K562 (cell line): ENCODE measurements at regions not wholly inside any gene's neighbourhood (a gene's known extent, or its start where the extent isn't known, plus 50 kb on each side); places are given as distances from the start of the nearest gene placed in this dataset.

Experiments
- ATAC-seq: fragments of 200-7000 bp; cut with Tn5 transposase; 3 replicates; pipeline ENCODE4 v1.9.1; 2020; ENCODE audit warnings: moderate library complexity
- BruUV-seq: library from RNA; stranded (reverse); fragments of 400-500 nt; replicated peaks from 2 replicates; lab custom pipeline; 2021; lab: Mats Ljungman, UMichigan
- CTCF ChIA-PET: fragments of 300-600 bp; formaldehyde crosslinking; extraction: SDS; loops from one replicate; lab custom pipeline; 2021; ENCODE audit warnings: low intra/inter-chr PET ratio; lab: Yijun Ruan, JAX
- POLR2A ChIA-PET: fragments of 300-600, 350-650 bp; sonication (Branson Sonifier 250); formaldehyde crosslinking; extraction: SDS; loops from one replicate; lab custom pipeline; 2021; ENCODE audit warnings: antibody characterized with exemption, inconsistent platforms; lab: Yijun Ruan, JAX
- DNase-seq, 4 experiments: peaks; one replicate each; pipeline versions ENCODE4 v3.0.0 to v3.0.0-alpha.2; 2011 to 2018; ENCODE audit warnings: low spot score in 3 of 4, mixed read lengths in 3 of 4; ENCODE audit errors: extremely low read depth in 1 of 4
- FAIRE-seq: peaks from 2 replicates; lab custom pipeline; 2011; peaks lifted over from hg19 to GRCh38; lab: Jason Lieb, UNC
- H2AFZ ChIP-seq: 2 replicates; pipeline ENCODE4 v1.6.0; 2011; ENCODE audit warnings: low read depth, low read length, control low read depth, inconsistent platforms
- H3K27ac ChIP-seq: fragments of 200-600 bp; 3 replicates; pipeline ENCODE4 v1.8.0; 2011; ENCODE audit warnings: low read depth, mild to moderate bottlenecking, control low read depth, inconsistent platforms, low read length, moderate library complexity, mixed read lengths; ENCODE audit errors: extremely low read depth
- H3K27me3 ChIP-seq, 2 experiments: fragments of 300-600 bp in 1 of 2; 2 replicates in 1 of 2; 3 replicates in 1 of 2; pipeline versions ENCODE4 v1.6.0 to v1.8.0; 2011; ENCODE audit warnings: inconsistent platforms in 2 of 2, low read length in 2 of 2, mild to moderate bottlenecking in 1 of 2, mixed read lengths in 1 of 2, moderate library complexity in 1 of 2; ENCODE audit not compliant: control insufficient read depth in 2 of 2, insufficient read depth in 2 of 2
- H3K36me3 ChIP-seq: fragments of 300-600 bp; 3 replicates; pipeline ENCODE4 v1.8.0; 2011; ENCODE audit warnings: mild to moderate bottlenecking, low read length, inconsistent platforms; ENCODE audit not compliant: control insufficient read depth, insufficient read depth
- H3K4me1 ChIP-seq, 2 experiments: fragments of 200-600 bp in 1 of 2; replicated peaks in 1 of 2; 2 replicates in 1 of 2; 3 replicates in 1 of 2; pipeline versions ENCODE4 v1.5.1 to v1.8.0; 2011; ENCODE audit warnings: inconsistent platforms in 2 of 2, low read length in 2 of 2, mild to moderate bottlenecking in 1 of 2, mixed read lengths in 1 of 2, moderate library complexity in 1 of 2; ENCODE audit not compliant: control insufficient read depth in 2 of 2, insufficient read depth in 2 of 2
- H3K4me2 ChIP-seq: 2 replicates; pipeline ENCODE4 v1.6.1; 2011; ENCODE audit warnings: low read length, control low read depth, inconsistent platforms, mixed read lengths; ENCODE audit not compliant: insufficient read depth
- H3K4me3 ChIP-seq: fragments of 200-600 bp; sonication (generic), shearing (Covaris generic); 2 replicates; pipeline ENCODE4 v1.5.1; 2016; ENCODE audit warnings: control low read depth, inconsistent platforms
- H3K79me2 ChIP-seq: fragments of 200-600 bp; 3 replicates; pipeline ENCODE4 v1.8.0; 2011; ENCODE audit warnings: low read length, inconsistent platforms; ENCODE audit not compliant: control insufficient read depth, insufficient read depth
- H3K9ac ChIP-seq, 2 experiments: 2 replicates each; pipeline versions ENCODE4 v1.6.0 to v1.6.1; 2011; ENCODE audit warnings: low read depth in 2 of 2, low read length in 2 of 2, control low read depth in 1 of 2, inconsistent platforms in 1 of 2, mild to moderate bottlenecking in 1 of 2, mixed read lengths in 1 of 2; ENCODE audit not compliant: insufficient read depth in 1 of 2
- H3K9me1 ChIP-seq: one replicate; pipeline ENCODE4 v1.6.0; 2011; ENCODE audit warnings: inconsistent platforms, mild to moderate bottlenecking, low read length, moderate library complexity; ENCODE audit not compliant: control insufficient read depth, insufficient read depth
- H3K9me3 ChIP-seq: replicated peaks from 2 replicates; pipeline ENCODE4 v1.5.1; 2011; ENCODE audit warnings: low read depth, low read length, inconsistent platforms; ENCODE audit not compliant: control insufficient read depth, insufficient read depth
- H4K20me1 ChIP-seq: replicated peaks from 2 replicates; pipeline ENCODE4 v1.6.1; 2011; ENCODE audit warnings: low read length, inconsistent platforms, mixed read lengths; ENCODE audit not compliant: control insufficient read depth, insufficient read depth
- RBM25 ChIP-seq: fragments of 200-400 bp; formaldehyde crosslinking; IDR thresholded peaks from 2 replicates; pipeline ENCODE4 v1.6.1; 2018; ENCODE audit warnings: low read length, low read depth, moderate library complexity; ENCODE audit not compliant: severe bottlenecking
- ZNF175 ChIP-seq: fragments of 200-800 bp; sonication (Bioruptor generic); IDR thresholded peaks from 2 replicates; pipeline ENCODE4 v1.6.1; 2016; ENCODE audit warnings: low read depth, mild to moderate bottlenecking, missing genetic modification characterization, missing compliant biosample characterization
- WGBS: fragments of 100-300 bp; shearing (Covaris generic); methylation state at CpG from one replicate; pipeline ENCODE4 v1.1.6; 2016; ENCODE audit warnings: low coverage, mixed read lengths; ENCODE audit not compliant: insufficient coverage; ENCODE audit errors: missing lambda C conversion rate; 5-methylcytosine and 5-hydroxymethylcytosine counted together
- in situ Hi-C: fragments of 300-500 bp; cut with MboI; formaldehyde crosslinking; loops from 4 replicates; pipeline ENCODE4 v1.15.0; 2018; ENCODE audit warnings: inconsistent platforms, mixed read lengths
- intact Hi-C: fragments of 100-400 bp; cut with micrococcal nuclease; formaldehyde crosslinking; loops from 2 replicates; pipeline ENCODE4 v1.14.2; 2022
- TF ChIP-seq, protein P1 (sequence below), 2 experiments: fragments of 450-650 bp; IDR thresholded peaks; 2 replicates each; pipeline ENCODE4 v1.6.1; 2016; ENCODE audit warnings: mild to moderate bottlenecking in 2 of 2, borderline replicate concordance in 1 of 2, low read depth in 1 of 2, moderate library complexity in 1 of 2

DNA sequence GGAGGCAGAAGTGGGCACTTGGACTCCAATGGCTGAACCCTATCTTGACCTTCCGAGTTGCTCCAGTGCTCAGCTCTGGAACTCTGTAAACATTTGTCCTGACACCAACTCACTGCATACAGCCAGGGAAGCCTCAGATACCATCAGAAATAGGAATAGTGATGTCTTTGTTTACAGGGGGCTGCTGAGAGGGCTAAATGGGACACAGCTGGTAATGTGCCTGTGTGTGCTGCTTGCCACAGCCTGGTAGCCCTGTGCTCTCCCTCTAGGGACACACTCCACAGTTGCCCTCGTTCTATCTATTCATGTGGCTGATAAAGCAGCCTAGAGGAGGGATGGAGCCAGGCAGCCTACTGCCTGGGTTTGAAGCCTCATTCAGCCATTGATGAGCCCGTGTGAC is 559.8 kb downstream of the MIAT start:
- H3K9me3 ChIP-seq: no peaks in the 10 kb centered on the region
- intact Hi-C loops (no loop called here), in situ Hi-C loops (no loop called here)
- no peaks in the 10 kb centered on the region; the same call in 1 of the 2 replicates for H4K20me1 ChIP-seq
- no peaks in the 10 kb centered on the region for H3K36me3 ChIP-seq
- H3K4me3 ChIP-seq: no peak overlapping the region
- WGBS: 0% methylated on average over 3 of the region's 3 CpGs
- TF ChIP-seq ZNF175 (no peak), RBM25 (peak; percentile 25)
- H3K27me3 ChIP-seq: 0 out of 5 replicates have a peak, but pooled peaks cover 0 to 8% of the 10 kb centered on the region in 2 experiments
- ATAC-seq: no peak
- no peak for FAIRE-seq
- ChIA-PET CTCF (no interaction called here), POLR2A (no interaction called here)
- BruUV-seq: no TSS peak
- no peaks in the 10 kb centered on the region for H3K79me2 ChIP-seq
- H3K4me2 ChIP-seq: no peak overlapping the region
- no peak overlapping the region for H3K9ac ChIP-seq
- DNase-seq: no peak
- H3K4me1 ChIP-seq: no peaks in the 10 kb centered on the region
- H2AFZ ChIP-seq: no peak overlapping the region
- no peaks in the 10 kb centered on the region for H3K9me1 ChIP-seq
- no peak overlapping the region for H3K27ac ChIP-seq

DNA sequence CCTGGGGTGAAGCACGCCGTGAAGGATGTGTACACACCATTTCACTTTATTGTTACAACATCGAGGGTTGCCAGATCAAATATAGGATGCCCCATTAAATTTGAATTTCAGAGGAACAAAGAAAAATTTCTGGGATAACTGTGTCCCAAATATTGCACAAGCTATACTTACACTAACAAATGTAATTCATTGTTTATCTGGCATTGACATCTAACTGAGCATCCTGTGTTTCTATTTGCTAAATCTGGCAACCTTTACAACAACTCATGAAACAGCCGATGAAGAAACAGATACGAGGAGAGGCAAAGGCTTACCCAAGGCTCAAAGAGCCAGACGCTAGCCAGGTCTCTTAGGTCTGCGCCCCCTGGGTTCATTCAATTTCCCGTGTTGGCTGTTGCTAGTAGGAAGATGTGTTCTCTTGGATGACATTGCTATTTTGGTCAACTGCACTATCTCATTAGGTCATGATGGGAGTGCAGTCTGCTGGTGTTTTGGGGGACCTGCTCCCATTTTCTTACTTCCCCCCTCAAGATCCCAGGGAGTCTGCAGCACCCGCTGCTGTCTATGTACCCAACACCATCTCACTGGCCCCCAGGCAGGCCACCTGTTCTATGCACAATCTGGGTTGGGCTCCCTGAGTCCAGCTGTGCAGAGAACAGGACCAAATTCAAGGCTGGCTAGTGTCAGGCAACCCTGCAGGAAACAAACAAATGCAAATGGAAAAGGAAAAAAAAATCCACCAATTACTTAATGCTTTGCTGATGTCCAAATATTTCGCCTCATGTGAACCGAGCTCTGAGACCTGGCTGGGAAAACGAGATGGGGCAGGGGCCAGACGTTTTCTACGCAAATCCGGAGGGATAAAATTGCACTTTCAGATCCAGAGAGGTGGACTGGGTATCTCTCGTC is 560.9 kb downstream of the MIAT start:
- FAIRE-seq (no peak), DNase-seq (no peak), ATAC-seq (no peak)
- intact Hi-C loops (no loop called here), in situ Hi-C loops (no loop called here)
- WGBS: 0% methylated on average over 15 of the region's 16 CpGs
- Histone ChIP-seq H3K4me1 (no peaks in the 10 kb centered on the region), H3K9me1 (no peaks in the 10 kb centered on the region), H2AFZ (no peak overlapping the region), H3K4me2 (no peak overlapping the region), H3K4me3 (no peak overlapping the region), H3K79me2 (no peaks in the 10 kb centered on the region), H3K9ac (no peak overlapping the region), H3K9me3 (no peaks in the 10 kb centered on the region), H3K36me3 (no peaks in the 10 kb centered on the region), H3K27ac (no peak overlapping the region), H3K27me3 (0 out of 5 replicates have a peak, but pooled peaks cover 0 to under 1% of the 10 kb centered on the region in 2 experiments), H4K20me1 (no peaks in the 10 kb centered on the region; the same call in 1 of the 2 replicates)
- POLR2A ChIA-PET: interaction anchor here (0.6 kb wide), 1 partner anchor 52 kb away, joined by 3 read pairs; no protein-coding TSS in a partner anchor
- CTCF ChIA-PET: no interaction called here
- BruUV-seq: no TSS peak
- TF ChIP-seq, protein P1, sequence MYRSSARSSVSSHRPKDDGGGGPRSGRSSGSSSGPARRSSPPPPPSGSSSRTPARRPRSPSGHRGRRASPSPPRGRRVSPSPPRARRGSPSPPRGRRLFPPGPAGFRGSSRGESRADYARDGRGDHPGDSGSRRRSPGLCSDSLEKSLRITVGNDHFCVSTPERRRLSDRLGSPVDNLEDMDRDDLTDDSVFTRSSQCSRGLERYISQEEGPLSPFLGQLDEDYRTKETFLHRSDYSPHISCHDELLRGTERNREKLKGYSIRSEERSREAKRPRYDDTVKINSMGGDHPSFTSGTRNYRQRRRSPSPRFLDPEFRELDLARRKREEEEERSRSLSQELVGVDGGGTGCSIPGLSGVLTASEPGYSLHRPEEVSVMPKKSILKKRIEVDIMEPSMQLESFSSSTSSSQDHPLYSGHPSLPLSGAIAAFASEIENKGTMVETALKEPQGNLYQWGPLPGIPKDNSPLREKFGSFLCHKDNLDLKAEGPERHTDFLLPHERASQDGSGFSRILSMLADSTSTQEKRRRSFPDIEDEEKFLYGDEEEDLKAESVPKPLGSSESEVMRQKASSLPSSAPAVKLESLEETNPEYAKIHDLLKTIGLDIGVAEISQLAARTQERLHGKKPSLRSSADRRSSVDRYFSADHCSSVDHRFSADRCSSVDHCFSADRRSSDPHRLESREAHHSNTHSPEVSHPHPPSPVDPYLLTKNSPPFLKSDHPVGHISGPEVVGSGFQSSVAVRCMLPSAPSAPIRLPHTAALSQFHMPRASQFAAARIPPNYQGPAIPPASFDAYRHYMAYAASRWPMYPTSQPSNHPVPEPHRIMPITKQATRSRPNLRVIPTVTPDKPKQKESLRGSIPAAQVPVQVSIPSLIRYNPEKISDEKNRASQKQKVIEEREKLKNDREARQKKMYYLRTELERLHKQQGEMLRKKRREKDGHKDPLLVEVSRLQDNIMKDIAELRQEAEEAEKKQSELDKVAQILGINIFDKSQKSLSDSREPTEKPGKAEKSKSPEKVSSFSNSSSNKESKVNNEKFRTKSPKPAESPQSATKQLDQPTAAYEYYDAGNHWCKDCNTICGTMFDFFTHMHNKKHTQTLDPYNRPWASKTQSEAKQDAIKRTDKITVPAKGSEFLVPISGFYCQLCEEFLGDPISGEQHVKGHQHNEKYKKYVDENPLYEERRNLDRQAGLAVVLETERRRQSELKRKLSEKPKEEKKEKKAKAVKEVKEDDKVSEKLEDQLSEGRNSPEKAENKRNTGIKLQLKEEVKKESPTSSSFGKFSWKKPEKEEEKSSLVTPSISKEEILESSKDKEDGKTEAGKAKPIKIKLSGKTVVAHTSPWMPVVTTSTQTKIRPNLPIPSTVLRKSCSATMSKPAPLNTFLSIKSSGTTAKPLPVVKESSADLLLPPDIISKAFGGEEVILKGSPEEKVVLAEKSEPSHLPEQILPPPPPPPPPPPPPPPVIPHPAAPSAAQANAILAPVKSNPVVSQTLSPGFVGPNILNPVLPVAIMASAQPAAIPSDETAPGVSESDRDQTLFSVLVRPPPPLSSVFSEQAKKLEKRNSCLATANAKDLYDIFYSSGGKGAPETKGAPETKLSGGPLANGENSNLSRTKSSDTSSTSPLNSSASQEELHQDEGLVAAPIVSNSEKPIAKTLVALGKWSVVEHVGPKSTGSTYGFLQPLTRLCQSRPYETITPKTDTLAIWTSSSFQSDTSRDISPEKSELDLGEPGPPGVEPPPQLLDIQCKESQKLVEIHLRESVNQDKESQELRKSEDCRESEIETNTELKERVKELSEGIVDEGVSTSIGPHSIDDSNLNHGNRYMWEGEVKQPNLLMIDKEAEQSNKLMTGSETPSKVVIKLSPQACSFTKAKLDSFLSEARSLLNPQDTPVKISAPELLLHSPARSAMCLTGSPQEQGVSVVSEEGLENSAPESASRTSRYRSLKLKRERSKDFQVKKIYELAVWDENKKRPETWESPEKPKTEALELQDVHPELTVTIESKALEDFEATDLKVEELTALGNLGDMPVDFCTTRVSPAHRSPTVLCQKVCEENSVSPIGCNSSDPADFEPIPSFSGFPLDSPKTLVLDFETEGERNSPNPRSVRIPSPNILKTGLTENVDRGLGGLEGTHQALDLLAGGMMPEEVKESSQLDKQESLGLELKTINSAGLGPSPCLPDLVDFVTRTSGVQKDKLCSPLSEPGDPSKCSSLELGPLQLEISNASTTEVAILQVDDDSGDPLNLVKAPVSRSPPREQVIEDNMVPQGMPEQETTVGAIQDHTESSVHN (IDR thresholded peaks at IDR 0.05; ENCODE audit: borderline replicate concordance in 1 of 2, low read depth in 1 of 2): no peak
